ENCODE measurements at regions not wholly inside any gene's neighbourhood (a gene's known extent, or its start where the extent isn't known, plus 50 kb on each side); places are given as distances from the start of the nearest gene placed in this dataset.

- Histone ChIP-seq H3K9me3 (ENCODE audit: control insufficient read depth, insufficient read depth, low read depth, low read length) (no peaks in the 10 kb centered on the region), H3K4me1 (ENCODE audit: control insufficient read depth, insufficient read depth, low read length) (no peaks in the 10 kb centered on the region; the same call in 1 of the 2 replicates), H3K36me3 (ENCODE audit: control insufficient read depth in 2 of 2, insufficient read depth in 1 of 2, low read length in 2 of 2) (no peaks in the 10 kb centered on the region), H3K4me3 (ENCODE audit: low read depth, low read length) (no peak overlapping the region), H3K27ac (ENCODE audit: extremely low read depth, low read depth, low read length) (no peak overlapping the region)
- TF ChIP-seq ZSCAN23 (tag by site-specific recombination; IDR thresholded peaks at IDR 0.05) (no peak), ZNF548 (tag by site-specific recombination; IDR thresholded peaks at IDR 0.05) (no peak), ZBTB8A (tag by site-specific recombination; IDR thresholded peaks at IDR 0.05) (no peak), ZNF626 (tag by site-specific recombination; IDR thresholded peaks at IDR 0.05) (no peak), ZXDB (tag by site-specific recombination; IDR thresholded peaks at IDR 0.05) (no peak), ZNF202 (tag by site-specific recombination; IDR thresholded peaks at IDR 0.05; ENCODE audit: borderline replicate concordance) (no peak), ZBTB17 (tag by site-specific recombination; IDR thresholded peaks at IDR 0.05) (no peak), KLF9 (tag by site-specific recombination; IDR thresholded peaks at IDR 0.05; ENCODE audit: low read depth) (no peak), KLF16 (tag by site-specific recombination; IDR thresholded peaks at IDR 0.05) (no peak)
- POLR2A ChIA-PET = no interaction called here
- CTCF ChIA-PET = interaction anchor here (0.6 to 1.3 kb wide), 4 partner anchors 10 to 237 kb away, joined by 3 to 4 read pairs (median 4); no protein-coding TSS in a partner anchor
Measured at GRCh38 chr12:107167756-107168155, 74.4 kb upstream of the CRY1 start.

GRCh38 chr12:107169200-107169599, 75.9 kb upstream of the CRY1 start:
- CTCF ChIA-PET = no interaction called here
- H3K27ac ChIP-seq (ENCODE audit: extremely low read depth, low read depth, low read length) = no peak overlapping the region
- H3K36me3 ChIP-seq (ENCODE audit: control insufficient read depth in 2 of 2, insufficient read depth in 1 of 2, low read length in 2 of 2) = no peaks in the 10 kb centered on the region
- no peak overlapping the region for H3K4me3 ChIP-seq (ENCODE audit: low read depth, low read length)
- POLR2A ChIA-PET = no interaction called here
- no peaks in the 10 kb centered on the region for H3K9me3 ChIP-seq (ENCODE audit: control insufficient read depth, insufficient read depth, low read depth, low read length)
- H3K4me1 ChIP-seq (ENCODE audit: control insufficient read depth, insufficient read depth, low read length) = no peaks in the 10 kb centered on the region; the same call in 1 of the 2 replicates
- TF ChIP-seq ZIC2 (tag by site-specific recombination; IDR thresholded peaks at IDR 0.05) = peak; percentile 85
- TF ChIP-seq OVOL3 (tag by site-specific recombination; IDR thresholded peaks at IDR 0.05) = no peak

- POLR2A ChIA-PET = interaction anchor here (0.6 kb wide), 1 partner anchor 12 kb away, joined by 4 read pairs; no protein-coding TSS in a partner anchor
- CTCF ChIA-PET = interaction anchor here (0.6 kb wide), 1 partner anchor 47 kb away, joined by 4 read pairs; no protein-coding TSS in a partner anchor
- Histone ChIP-seq H3K4me3 (ENCODE audit: low read depth, low read length) (no peak overlapping the region), H3K9me3 (ENCODE audit: control insufficient read depth, insufficient read depth, low read depth, low read length) (no peaks in the 10 kb centered on the region), H3K27ac (ENCODE audit: extremely low read depth, low read depth, low read length) (no peak overlapping the region), H3K4me1 (ENCODE audit: control insufficient read depth, insufficient read depth, low read length) (no peaks in the 10 kb centered on the region), H3K36me3 (ENCODE audit: control insufficient read depth in 2 of 2, insufficient read depth in 1 of 2, low read length in 2 of 2) (no peaks in the 10 kb centered on the region)
- TF ChIP-seq ZNF501 (tag by site-specific recombination; IDR thresholded peaks at IDR 0.05) (no peak), REPIN1 (tag by site-specific recombination; IDR thresholded peaks at IDR 0.05; ENCODE audit: low read depth) (no peak), ZXDB (tag by site-specific recombination; IDR thresholded peaks at IDR 0.05) (no peak), ZNF707 (tag by site-specific recombination; IDR thresholded peaks at IDR 0.05) (no peak), ZNF274 (IDR thresholded peaks at IDR 0.05; ENCODE audit: low read length) (no peak), ZNF274 (tag by site-specific recombination; IDR thresholded peaks at IDR 0.05; ENCODE audit: borderline replicate concordance) (no peak), BCL11A (tag by site-specific recombination; IDR thresholded peaks at IDR 0.05; ENCODE audit: low read depth) (no peak), SCRT2 (tag by site-specific recombination; IDR thresholded peaks at IDR 0.05) (no peak), ZBTB20 (tag by site-specific recombination; IDR thresholded peaks at IDR 0.05) (no peak)
Measured at GRCh38 chr12:107178776-107179175, 85.4 kb upstream of the CRY1 start.

GRCh38 chr12:107179871-107180270, 86.5 kb upstream of the CRY1 start:
- POLR2A ChIA-PET = no interaction called here
- Histone ChIP-seq H3K27ac (ENCODE audit: extremely low read depth, low read depth, low read length) (no peak overlapping the region), H3K9me3 (ENCODE audit: control insufficient read depth, insufficient read depth, low read depth, low read length) (no peaks in the 10 kb centered on the region), H3K4me1 (ENCODE audit: control insufficient read depth, insufficient read depth, low read length) (no peaks in the 10 kb centered on the region), H3K4me3 (ENCODE audit: low read depth, low read length) (no peak overlapping the region), H3K36me3 (ENCODE audit: control insufficient read depth in 2 of 2, insufficient read depth in 1 of 2, low read length in 2 of 2) (no peaks in the 10 kb centered on the region)
- CTCF ChIA-PET = no interaction called here
- TF ChIP-seq ZBTB7A (tag by site-specific recombination; IDR thresholded peaks at IDR 0.05; ENCODE audit: low read depth) (no peak), PRDM4 (tag by site-specific recombination; IDR thresholded peaks at IDR 0.05) (no peak), ZNF169 (tag by site-specific recombination; IDR thresholded peaks at IDR 0.05) (no peak), PATZ1 (tag by site-specific recombination; IDR thresholded peaks at IDR 0.05) (no peak)
